ENCODE measurements at regions not wholly inside any gene's neighbourhood (a gene's known extent, or its start where the extent isn't known, plus 50 kb on each side); places are given as distances from the start of the nearest gene placed in this dataset.
"Not testable (repeated sequence)": the region's sequence is repeated elsewhere in the genome, so short reads cannot be mapped to it uniquely, and the experiment has no call there.

DNA sequence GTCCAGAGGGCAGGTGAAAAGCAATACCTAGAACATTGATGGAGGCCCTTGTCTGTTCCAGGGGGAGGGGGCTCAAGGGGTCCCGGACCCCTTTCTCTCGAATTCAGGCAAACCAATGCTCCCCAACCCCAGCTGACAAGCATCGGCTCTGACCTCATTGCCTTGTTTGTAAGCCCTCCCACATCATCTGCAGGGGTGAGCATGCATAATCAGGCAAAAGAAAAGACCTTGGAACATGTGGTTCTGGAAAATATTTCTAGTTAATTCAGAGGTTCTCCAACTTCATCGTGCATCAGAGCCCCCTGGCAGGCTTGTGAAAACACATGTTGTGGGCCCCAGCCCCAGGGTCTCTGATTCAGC is 231.3 kb downstream of the TOMM20 start:
- no peak for DNase-seq

- DNase-seq = no peak
Observed at GRCh38 chr1:234896477-234897389, 231.9 kb downstream of the TOMM20 start.

DNA sequence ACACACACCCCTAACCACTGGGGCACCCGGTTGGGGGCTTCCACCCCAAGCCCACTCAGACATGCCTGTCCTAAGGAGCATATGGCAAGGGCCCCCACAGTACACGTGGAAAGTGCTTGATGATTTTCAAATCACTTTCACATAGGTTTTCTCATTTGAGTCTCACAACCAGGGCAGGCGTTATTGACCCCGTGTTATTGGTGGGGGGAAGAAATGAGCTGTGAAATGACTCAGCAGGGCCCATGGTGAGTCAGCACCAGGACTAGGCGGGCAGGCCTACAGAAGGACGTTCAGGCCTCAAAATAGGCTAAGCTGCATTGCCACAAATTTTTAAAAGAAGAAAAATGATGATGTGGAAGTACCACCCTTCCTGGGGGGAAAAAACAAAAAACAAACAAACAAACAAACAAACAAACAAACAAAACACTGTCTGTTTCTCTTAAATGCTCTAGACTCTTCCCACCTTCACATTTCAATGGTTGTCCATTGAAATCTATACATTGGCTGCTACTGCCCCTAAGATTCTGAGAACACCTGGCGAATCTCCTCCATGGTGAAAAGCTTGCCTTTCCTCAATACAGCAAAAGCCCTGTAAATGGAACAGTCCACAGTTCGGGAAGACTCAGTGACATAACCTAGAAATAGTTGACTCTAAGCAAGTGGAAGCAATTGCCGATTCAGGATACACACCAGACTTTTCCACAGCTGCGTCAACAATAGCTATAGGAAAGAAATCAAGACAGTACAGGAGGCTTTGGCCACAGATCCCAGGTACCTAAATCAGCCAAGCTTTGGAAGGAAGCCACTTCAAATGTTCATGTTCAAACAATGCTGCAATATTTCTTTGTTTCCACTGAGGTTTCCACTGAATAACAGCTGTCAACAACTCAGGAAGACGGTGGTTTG is 234.7 kb downstream of the TOMM20 start:
- DNase-seq = peak; percentile 57

DNA sequence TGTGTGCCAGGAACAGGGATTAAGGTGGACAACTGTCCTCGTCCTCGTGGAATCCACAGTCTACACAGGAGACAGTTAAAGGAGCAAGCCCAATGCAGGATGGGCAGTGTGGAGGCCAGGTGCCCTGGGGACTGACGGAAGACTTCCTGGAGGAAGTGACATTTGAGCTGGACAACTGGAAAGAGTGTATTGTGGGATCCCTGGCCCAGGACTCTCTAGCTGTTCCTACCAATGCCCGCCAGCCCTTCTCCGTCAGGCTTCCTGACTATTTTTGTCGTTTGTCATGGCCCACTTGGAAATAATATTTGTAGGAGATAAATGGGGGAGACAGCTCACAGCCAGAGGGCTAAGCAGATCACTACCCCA is 235.3 kb downstream of the TOMM20 start:
- DNase-seq = no peak

DNA sequence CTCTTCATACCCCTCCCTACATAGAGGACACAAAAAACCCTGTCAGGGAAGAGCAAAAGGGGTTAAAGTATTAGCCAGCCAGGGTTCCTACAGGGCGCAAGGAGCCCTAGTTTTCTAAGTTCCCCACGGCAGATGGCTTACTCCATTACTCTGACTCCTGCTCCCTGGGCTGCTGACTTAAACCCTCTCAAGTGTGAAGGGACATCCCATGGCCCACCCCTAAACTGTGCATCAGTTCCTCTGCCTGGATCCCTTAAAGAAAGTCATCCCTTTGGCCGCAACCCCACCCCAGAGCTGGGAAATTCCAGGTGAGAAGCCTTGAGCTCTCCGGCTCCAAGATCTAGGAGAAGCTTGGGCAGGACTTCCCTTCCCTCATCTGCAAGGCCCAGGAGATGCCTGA is 236.0 kb downstream of the TOMM20 start:
- no peak for DNase-seq

DNA sequence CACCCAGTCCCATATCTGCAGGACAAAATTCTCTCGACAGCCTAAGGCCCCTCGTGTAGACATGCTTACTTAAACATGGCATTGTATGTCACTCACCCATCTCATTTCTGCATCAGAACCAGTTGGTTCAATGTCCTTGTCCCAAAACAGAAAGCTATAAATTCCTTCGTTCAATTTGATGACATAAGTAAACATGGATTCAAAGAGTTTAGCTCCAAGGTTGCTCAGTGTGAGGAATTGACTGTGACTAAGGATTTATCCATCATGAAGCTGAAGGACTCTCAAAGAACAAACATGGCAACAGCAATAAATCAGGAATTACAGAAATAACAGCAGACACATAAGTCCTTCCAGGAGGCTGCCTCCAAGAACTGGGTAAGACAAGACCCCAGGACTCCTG is 237.2 kb downstream of the TOMM20 start:
- DNase-seq = no peak

DNA sequence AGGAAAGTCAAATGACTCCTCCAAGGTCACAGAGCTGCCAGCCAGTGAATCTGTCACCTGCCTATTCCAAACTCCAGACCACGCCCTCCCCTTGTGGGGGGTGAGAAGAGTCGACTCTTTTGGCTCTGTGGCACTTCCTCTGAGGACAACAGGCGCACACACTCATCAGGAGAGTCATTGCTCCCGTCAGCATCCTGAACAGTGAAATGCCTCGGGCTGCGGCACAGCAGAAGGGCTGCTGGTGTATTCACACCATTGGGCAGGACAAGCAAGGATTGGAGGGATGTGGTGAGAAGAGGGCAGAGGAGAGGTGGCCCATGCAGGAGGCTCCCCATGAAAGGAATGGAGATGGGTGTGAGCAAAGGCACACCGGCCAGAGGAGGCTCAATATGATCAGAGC is 239.0 kb downstream of the TOMM20 start:
- no peak for DNase-seq

DNA sequence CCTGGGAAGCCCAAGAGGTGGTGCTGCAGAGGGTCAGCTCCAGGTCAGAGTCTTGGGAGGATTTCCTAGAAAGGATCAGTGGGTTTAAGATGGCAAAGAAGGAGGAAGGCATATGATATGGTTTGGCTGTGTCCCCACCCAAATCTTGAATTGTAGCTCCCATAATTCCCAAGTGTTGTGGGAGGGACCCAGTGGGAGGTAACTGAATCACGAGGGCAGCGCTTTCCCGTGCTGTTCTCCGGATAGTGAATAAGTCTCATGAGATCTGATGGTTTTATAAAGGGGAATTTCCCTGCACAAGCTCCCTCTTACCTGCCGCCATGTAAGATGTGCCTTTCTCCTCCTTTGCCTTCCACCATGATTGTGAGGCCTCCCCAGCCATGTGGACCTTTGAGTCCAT is 240.4 kb downstream of the TOMM20 start:
- not testable (repeated sequence) for DNase-seq

- no peak for DNase-seq
Observed at GRCh38 chr1:234887016-234887900, 241.4 kb downstream of the TOMM20 start.

DNA sequence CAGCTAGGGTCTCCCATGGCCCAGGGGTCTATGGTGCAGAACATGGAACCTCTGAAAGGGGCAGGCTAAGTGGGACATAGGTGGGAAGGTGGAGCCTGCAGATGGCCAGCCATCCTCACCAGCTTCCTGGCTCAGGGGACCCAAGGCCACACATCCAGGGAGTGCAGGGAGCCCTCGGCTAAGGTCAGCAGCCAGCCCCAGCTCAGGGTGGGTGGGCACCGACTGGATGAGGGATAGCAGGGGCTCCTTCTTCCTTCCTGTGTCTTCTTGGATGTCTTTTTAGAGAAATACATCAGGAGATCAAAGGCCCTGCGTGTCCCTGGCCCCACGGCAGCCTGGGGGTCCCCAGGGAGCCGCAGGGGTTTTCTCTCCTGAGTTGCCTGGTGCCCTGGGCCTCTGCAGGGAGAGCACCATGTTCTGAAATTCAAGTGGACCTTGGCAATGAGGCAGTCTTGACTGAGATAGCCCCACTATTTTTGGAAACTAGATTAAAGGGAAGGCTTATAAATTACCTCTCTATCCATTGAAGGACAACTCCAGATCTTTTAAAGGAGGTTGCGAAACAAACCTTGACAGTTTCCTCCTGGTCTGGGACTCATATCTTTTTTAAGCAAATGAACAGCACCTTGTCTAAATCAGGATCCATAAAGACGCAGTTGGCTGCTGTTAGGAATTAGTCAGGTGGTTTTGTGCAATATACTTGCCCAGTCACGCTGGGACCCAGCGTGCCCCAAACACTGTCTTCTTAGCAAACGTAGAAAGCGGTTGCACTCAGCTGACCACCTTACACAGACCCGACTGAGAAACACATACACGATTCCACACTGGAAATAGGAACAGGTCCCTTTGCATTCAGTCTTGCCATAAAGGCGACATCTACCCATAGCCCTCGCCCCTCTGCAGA is 242.3 kb downstream of the TOMM20 start:
- no peak for DNase-seq

DNA sequence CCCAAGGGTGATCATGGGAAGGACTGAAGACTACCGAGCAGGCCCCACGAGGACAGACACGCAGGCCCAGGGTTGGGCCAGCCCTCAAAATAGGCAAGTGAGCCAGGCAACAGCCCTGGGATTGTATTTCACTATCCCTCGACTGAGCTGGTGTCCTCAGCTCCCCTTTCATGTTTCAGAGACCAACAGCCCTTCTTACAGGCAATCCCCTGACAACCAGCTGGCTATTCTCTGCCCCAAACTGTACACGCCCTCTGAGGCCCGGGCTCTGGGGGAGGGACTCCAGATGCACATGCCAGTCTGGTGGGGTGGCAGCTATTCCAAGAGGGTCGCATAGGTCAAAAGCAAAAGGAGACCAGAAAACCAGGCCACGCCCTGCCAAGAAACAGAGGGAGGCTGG is 243.0 kb downstream of the TOMM20 start:
- no peak for DNase-seq

GRCh38 chr1:234884701-234885100 is 243.9 kb downstream of the TOMM20 start:
- no peak for DNase-seq

- DNase-seq = no peak
Observed at GRCh38 chr1:234884006-234884405, 244.6 kb downstream of the TOMM20 start.

- DNase-seq = no peak
Observed at GRCh38 chr1:234882898-234883297, 245.7 kb downstream of the TOMM20 start.

DNA sequence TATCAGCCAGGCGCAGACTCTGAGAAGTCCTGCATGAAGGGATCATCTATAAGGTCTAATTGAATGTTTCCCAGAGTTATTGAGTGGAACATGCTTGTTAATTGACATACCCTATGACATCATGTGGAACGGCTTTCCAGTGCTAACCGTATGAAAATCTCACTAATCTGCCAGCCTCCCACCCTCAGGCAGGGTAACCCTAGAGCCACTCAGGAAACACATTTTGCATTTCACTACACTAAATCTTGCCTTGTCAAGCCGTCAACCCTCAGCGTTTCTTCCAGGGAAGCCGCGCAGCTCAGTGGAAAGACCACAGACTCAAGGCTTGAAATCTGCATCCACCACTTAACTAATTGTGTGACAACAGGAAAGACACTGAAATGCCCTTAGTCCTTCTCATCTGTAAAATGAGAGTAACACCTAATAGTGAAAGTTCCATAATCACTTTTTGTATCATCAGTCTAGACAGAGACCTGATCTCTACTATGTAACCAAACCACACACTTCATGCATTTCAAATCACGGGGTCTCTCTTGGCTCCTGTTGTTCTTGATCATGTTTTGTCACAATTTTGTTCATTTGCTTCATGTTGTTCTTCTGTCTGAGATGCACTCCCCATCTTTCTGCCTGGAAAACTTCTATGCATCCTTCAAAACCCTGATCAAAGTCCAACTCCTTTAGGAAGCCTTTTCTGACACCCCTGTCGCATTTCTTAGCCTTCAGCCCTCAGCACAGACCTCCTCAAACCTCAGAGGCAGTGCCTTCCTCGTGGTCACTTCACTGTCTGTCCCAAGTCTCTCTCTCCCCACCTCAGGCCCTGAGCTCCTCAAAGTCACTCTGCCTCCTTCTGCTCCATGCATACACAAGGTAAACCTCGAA is 246.5 kb downstream of the TOMM20 start:
- DNase-seq = no peak

- DNase-seq = no peak
Observed at GRCh38 chr1:234879147-234880080, 249.2 kb downstream of the TOMM20 start.

DNA sequence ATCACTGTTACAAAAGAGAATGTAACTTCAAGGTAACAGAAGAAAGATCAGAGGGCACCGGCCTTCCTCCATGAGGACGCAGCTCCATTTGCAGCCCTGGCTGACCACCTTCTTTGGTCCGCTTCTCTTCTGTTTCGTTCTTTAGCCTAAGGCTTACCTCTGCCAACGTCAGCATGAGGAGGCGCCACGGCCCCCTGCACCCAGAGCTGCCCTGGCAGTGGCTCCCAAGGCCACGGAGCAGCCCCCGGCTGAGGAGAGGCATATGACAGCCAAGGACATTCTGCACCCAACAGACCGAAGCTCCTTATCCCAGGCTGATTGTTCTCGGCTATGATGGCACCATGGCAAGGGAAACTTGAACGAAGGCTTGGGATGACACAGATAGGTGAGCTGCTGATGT is 250.3 kb downstream of the TOMM20 start:
- no peak for DNase-seq

GRCh38 chr1:234877761-234878160 is 250.9 kb downstream of the TOMM20 start:
- no peak for DNase-seq

DNA sequence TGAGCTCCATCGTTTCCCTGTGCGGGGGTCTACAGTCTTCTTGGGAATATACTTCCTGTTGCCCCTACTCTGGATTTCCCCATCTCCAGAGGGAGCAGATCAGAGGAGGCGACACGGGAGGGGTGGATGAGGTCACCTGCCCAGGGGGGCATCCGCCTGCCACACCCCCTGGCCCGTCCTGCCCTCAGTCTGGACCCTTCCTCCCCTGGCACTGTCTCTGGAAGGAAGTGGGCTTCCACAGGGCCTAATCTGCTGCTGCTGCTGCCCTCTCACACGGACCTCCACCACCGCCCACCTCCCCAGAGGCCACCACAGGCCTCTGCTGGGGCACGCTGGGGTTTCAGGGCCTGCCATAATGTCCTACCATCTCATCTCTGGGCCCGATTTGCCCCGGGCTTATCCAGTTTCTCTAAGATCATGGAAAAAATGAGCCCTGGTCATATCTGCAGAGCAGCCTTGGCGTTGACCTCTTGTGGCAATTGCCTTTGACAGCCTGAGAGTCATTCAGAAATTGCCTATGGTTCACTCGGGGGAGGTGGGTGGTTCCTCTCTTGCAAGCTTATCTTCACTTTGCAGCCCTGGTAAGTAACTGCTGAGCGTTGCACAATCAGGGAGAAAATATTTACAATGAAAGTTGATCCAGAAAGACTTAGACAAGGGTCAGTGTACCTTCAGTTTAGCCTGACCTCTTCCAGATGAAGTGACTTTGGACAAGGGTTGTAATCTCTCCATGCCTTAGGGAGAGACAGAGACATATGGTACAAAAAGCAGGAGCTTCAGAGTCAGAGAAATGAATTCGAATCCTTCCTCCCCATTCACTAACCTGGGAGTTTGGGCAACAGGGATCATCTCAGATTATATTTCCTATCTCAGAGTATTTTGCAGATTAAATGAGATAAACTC is 252.4 kb downstream of the TOMM20 start:
- DNase-seq = no peak
